Gastrocnemius medialis (tissue), 4 donors: ENCODE measurements at regions not wholly inside any gene's neighbourhood (a gene's known extent, or its start where the extent isn't known, plus 50 kb on each side); places are given as distances from the start of the nearest gene placed in this dataset.

Source experiments
- CTCF ChIP-seq, 5 experiments: fragments of 450-650 bp in 3 of 5; fragments of 200-600 bp in 2 of 5; sonication (generic) in 2 of 5; IDR thresholded peaks in 4 of 5; conservative IDR thresholded peaks in 1 of 5; 1 replicate in 4 of 5; 2 replicates in 1 of 5; pipeline ENCODE4 v1.5.1; 2016 to 2019; ENCODE audit warnings: antibody characterized with exemption in 5 of 5, mild to moderate bottlenecking in 3 of 5, moderate library complexity in 3 of 5
- POLR2A ChIP-seq, 2 donors: fragments of 450-650 bp; IDR thresholded peaks; one replicate each; pipeline ENCODE4 v1.6.1; 2017; ENCODE audit warnings: antibody characterized with exemption in 2 of 2, mild to moderate bottlenecking in 2 of 2, moderate library complexity in 2 of 2

- TF ChIP-seq CTCF (IDR thresholded peaks at IDR 0.05 in 4 of 5, conservative IDR thresholded peaks at IDR 0.05 in 1 of 5) = no peak
- TF ChIP-seq POLR2A (IDR thresholded peaks at IDR 0.05) = no peak
These were observed 861.0 kb upstream of the NR2F2 start for GRCh38 chr15:95469496-95470000.
